ENCODE measurements at regions not wholly inside any gene's neighbourhood (a gene's known extent, or its start where the extent isn't known, plus 50 kb on each side); places are given as distances from the start of the nearest gene placed in this dataset.

DNA sequence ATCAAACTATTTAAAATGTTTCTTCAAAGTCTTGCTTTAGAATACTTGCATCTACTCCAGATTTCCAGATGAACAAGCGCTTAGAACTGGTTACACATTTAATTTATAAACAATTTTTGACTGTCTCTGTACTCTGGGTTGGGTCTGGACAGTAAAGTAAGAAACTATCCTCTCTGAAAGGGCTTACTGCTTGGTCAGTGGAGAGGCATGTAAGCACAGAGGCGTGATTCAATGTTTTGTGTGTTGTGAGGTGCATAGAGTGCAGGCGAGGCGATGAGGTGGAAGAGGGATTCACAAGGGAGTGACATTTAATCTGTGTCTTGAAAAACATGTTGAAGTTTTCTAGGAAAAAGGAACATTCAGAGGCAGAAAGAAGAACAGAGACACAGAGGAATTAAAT, 231.4 kb downstream of the VEGFC start:
- no peak for TF ChIP-seq EP300 (IDR thresholded peaks at IDR 0.05)
- TF ChIP-seq POLR2A (IDR thresholded peaks at IDR 0.05): no peak
